ENCODE measurements at regions not wholly inside any gene's neighbourhood (a gene's known extent, or its start where the extent isn't known, plus 50 kb on each side); places are given as distances from the start of the nearest gene placed in this dataset.

GRCh38 chr3:95627293-95627692 lies 1187.1 kb upstream of the EPHA6 start:
- Histone ChIP-seq H3K9ac (ENCODE audit: low read length) (no peak overlapping the region), H2AFZ (ENCODE audit: insufficient read depth, low read depth, low read length, poor library complexity, severe bottlenecking) (no peak overlapping the region), H3K27me3 (replicated peaks in 1 of 4; ENCODE audit: control extremely low read depth in 1 of 4, control insufficient read depth in 3 of 4, insufficient read depth in 4 of 4, low read length in 3 of 4) (no peaks in the 10 kb centered on the region), H3K4me1 (ENCODE audit: control insufficient read depth in 2 of 2, insufficient read depth in 2 of 2, low read length in 2 of 2) (no peaks in the 10 kb centered on the region), H3K36me3 (replicated peaks in 1 of 2; ENCODE audit: control extremely low read depth in 1 of 2, control insufficient read depth in 1 of 2, extremely low read depth in 1 of 2, insufficient read depth in 2 of 2, low read length in 1 of 2) (no peaks in the 10 kb centered on the region), H3K27ac (ENCODE audit: low read length in 2 of 2) (no peak overlapping the region), H3K4me2 (replicated peaks; ENCODE audit: low read depth, low read length, poor library complexity, severe bottlenecking) (no peak overlapping the region), H4K20me1 (ENCODE audit: control insufficient read depth, insufficient read depth, low read length, poor library complexity, severe bottlenecking) (no peaks in the 10 kb centered on the region), H3K9me3 (ENCODE audit: control extremely low read depth in 1 of 3, control insufficient read depth in 2 of 3, insufficient read depth in 1 of 3, low read length in 2 of 3) (peaks cover 0 to 2% (median 0%) of the 10 kb centered on the region in 3 donors), H3K4me3 (ENCODE audit: control extremely low read depth in 1 of 5, extremely low read depth in 1 of 5, insufficient read depth in 1 of 5, low read depth in 2 of 5, low read length in 4 of 5) (no peak overlapping the region), H3K79me2 (ENCODE audit: control insufficient read depth, insufficient read depth, low read length) (no peaks in the 10 kb centered on the region)
- ChIA-PET CTCF (no interaction called here), POLR2A (no interaction called here)
- WGBS (ENCODE audit: insufficient coverage), result 0% methylated on average over 1 of the region's 4 CpGs
- Mint-ChIP-seq H3K4me3 (no peak overlapping the region), H3K27me3 (no peaks in the 10 kb centered on the region), H3K27ac (no peak overlapping the region), H3K4me1 (no peaks in the 10 kb centered on the region), H3K9me3 (ENCODE audit: insufficient read depth) (peaks cover 3% of the 10 kb centered on the region)
- DNase-seq, result no peak
- ATAC-seq (ENCODE audit: low read depth), result no peak
- TF ChIP-seq, protein P1, sequence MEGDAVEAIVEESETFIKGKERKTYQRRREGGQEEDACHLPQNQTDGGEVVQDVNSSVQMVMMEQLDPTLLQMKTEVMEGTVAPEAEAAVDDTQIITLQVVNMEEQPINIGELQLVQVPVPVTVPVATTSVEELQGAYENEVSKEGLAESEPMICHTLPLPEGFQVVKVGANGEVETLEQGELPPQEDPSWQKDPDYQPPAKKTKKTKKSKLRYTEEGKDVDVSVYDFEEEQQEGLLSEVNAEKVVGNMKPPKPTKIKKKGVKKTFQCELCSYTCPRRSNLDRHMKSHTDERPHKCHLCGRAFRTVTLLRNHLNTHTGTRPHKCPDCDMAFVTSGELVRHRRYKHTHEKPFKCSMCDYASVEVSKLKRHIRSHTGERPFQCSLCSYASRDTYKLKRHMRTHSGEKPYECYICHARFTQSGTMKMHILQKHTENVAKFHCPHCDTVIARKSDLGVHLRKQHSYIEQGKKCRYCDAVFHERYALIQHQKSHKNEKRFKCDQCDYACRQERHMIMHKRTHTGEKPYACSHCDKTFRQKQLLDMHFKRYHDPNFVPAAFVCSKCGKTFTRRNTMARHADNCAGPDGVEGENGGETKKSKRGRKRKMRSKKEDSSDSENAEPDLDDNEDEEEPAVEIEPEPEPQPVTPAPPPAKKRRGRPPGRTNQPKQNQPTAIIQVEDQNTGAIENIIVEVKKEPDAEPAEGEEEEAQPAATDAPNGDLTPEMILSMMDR (IDR thresholded peaks at IDR 0.05), result no peak
- no peak for TF ChIP-seq EZH2 (IDR thresholded peaks at IDR 0.05; ENCODE audit: borderline replicate concordance, insufficient read depth, low read depth, low read length, poor library complexity, severe bottlenecking)
- intact Hi-C loops (cut with micrococcal nuclease), result no loop called here

DNA sequence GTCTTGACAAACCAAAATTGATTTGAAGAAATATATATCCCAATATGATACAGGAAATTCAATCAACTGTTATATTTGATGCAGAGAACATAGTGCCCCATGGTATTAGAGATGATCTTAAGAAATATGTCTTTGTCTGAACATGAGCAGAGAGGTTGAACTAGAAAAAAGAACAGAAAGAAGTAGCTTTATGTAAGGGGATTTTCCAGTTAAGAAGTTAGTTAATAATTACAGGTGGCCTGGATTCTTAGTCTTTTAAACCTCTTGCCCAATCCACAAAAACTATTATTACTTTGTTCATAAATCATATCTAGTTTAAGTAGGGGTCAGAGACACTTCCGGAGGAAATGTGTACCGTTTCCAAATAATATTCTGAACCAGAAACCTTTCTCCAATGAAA lies 1186.7 kb upstream of the EPHA6 start:
- peaks cover 3% of the 10 kb centered on the region for H3K9me3 Mint-ChIP-seq (ENCODE audit: insufficient read depth)
- POLR2A ChIA-PET, result no interaction called here

More for the DNA sequence above, 1186.7 kb upstream of the EPHA6 start:
- ATAC-seq (ENCODE audit: low read depth) (no peak), DNase-seq (no peak)
- H3K27ac Mint-ChIP-seq, result no peak overlapping the region
- no peaks in the 10 kb centered on the region for H3K36me3 ChIP-seq (replicated peaks in 1 of 2; ENCODE audit: control extremely low read depth in 1 of 2, control insufficient read depth in 1 of 2, extremely low read depth in 1 of 2, insufficient read depth in 2 of 2, low read length in 1 of 2)
- H3K4me1 ChIP-seq (ENCODE audit: control insufficient read depth in 2 of 2, insufficient read depth in 2 of 2, low read length in 2 of 2), result no peaks in the 10 kb centered on the region
- no peaks in the 10 kb centered on the region for H3K4me1 Mint-ChIP-seq
- H3K9ac ChIP-seq (ENCODE audit: low read length), result no peak overlapping the region
- H2AFZ ChIP-seq (ENCODE audit: insufficient read depth, low read depth, low read length, poor library complexity, severe bottlenecking), result no peak overlapping the region
- no peak overlapping the region for H3K4me2 ChIP-seq (replicated peaks; ENCODE audit: low read depth, low read length, poor library complexity, severe bottlenecking)
- H3K9me3 ChIP-seq (ENCODE audit: control extremely low read depth in 1 of 3, control insufficient read depth in 2 of 3, insufficient read depth in 1 of 3, low read length in 2 of 3), result no peaks in the 10 kb centered on the region
- CTCF ChIA-PET, result no interaction called here
- TF ChIP-seq EZH2 (IDR thresholded peaks at IDR 0.05; ENCODE audit: borderline replicate concordance, insufficient read depth, low read depth, low read length, poor library complexity, severe bottlenecking), result no peak
- TF ChIP-seq, protein P1 (IDR thresholded peaks at IDR 0.05), result no peak
- H3K27me3 Mint-ChIP-seq, result no peaks in the 10 kb centered on the region
- H4K20me1 ChIP-seq (ENCODE audit: control insufficient read depth, insufficient read depth, low read length, poor library complexity, severe bottlenecking), result no peaks in the 10 kb centered on the region
- no peaks in the 10 kb centered on the region for H3K79me2 ChIP-seq (ENCODE audit: control insufficient read depth, insufficient read depth, low read length)
- H3K27ac ChIP-seq (ENCODE audit: low read length in 2 of 2), result no peak overlapping the region
- H3K4me3 Mint-ChIP-seq, result no peak overlapping the region
- H3K27me3 ChIP-seq (replicated peaks in 1 of 4; ENCODE audit: control extremely low read depth in 1 of 4, control insufficient read depth in 3 of 4, insufficient read depth in 4 of 4, low read length in 3 of 4), result no peaks in the 10 kb centered on the region
- no peak overlapping the region for H3K4me3 ChIP-seq (ENCODE audit: control extremely low read depth in 1 of 5, extremely low read depth in 1 of 5, insufficient read depth in 1 of 5, low read depth in 2 of 5, low read length in 4 of 5)
- 88% methylated on average over 2 of the region's 2 CpGs for WGBS (ENCODE audit: insufficient coverage)
- intact Hi-C loops (cut with micrococcal nuclease), result no loop called here

Measured in B cell (primary cell).